ENCODE measurements at regions not wholly inside any gene's neighbourhood (a gene's known extent, or its start where the extent isn't known, plus 50 kb on each side); places are given as distances from the start of the nearest gene placed in this dataset.

GRCh38 chr1:208413006-208413405 lies 168.8 kb upstream of the PLXNA2 start:
- DNase-seq (ENCODE audit: low read depth) = no peak
- TF ChIP-seq, protein P1, sequence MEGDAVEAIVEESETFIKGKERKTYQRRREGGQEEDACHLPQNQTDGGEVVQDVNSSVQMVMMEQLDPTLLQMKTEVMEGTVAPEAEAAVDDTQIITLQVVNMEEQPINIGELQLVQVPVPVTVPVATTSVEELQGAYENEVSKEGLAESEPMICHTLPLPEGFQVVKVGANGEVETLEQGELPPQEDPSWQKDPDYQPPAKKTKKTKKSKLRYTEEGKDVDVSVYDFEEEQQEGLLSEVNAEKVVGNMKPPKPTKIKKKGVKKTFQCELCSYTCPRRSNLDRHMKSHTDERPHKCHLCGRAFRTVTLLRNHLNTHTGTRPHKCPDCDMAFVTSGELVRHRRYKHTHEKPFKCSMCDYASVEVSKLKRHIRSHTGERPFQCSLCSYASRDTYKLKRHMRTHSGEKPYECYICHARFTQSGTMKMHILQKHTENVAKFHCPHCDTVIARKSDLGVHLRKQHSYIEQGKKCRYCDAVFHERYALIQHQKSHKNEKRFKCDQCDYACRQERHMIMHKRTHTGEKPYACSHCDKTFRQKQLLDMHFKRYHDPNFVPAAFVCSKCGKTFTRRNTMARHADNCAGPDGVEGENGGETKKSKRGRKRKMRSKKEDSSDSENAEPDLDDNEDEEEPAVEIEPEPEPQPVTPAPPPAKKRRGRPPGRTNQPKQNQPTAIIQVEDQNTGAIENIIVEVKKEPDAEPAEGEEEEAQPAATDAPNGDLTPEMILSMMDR (IDR thresholded peaks at IDR 0.05; ENCODE audit: low read depth, low read length, missing control alignments) = no peak
- H3K4me3 ChIP-seq (ENCODE audit: low read depth, low read length) = no peak overlapping the region

DNA sequence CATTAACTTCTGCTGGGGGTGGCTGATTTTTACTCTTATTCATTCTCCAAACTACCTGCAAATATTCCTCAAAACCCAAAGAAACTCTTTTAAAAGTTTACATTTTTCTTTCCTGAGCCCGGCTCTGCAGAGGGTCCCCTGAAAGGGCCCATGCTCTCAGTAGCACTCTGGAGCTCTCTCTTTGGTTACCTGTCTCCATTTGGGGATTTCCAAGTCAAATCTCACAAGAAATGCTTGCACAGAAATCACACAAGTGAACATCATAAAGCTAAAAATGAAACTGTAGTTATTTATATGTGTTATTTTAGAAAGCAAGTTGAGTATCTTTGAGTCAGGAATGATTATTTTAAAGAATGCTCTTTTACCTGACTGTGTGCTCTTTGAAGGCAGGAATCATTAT lies 174.5 kb upstream of the PLXNA2 start:
- DNase-seq (ENCODE audit: low read depth) = no peak
- H3K4me3 ChIP-seq (ENCODE audit: low read depth, low read length) = no peak overlapping the region
- TF ChIP-seq, protein P1 (IDR thresholded peaks at IDR 0.05; ENCODE audit: low read depth, low read length, missing control alignments) = no peak

DNA sequence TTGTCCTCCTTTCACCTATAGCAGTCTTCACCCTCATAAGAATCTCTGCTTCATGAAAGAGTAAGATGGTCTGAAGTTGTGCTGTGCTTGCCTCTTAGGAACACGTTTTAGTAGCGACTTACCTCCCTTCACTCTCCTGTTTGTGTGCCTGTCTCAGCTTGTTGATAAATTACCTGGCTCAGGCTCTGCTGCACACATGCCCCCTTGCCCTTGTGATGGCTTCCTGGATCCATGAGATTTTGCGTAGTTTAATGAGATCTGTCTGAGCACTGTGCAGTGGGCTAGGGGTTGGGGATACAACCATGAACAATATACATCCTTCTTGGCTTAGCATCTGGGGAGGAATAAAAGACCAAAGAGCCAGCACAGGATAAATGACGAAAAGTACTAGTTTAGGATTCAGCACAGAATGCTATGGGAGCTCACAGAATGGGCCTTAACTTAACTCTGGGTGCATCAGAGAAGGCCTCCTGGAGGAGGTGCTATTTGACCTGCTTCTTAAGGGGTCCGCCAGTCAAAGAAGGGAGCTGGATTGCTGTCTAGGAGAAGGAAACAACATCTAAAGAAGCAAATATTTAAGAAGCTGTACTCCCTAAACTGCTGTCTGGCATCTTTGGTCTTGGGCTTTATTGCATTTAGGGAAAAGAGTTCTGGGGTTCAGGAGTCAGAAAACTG lies 175.7 kb upstream of the PLXNA2 start:
- H3K4me3 ChIP-seq (ENCODE audit: low read depth, low read length) = no peak overlapping the region
- DNase-seq (ENCODE audit: low read depth) = no peak
- TF ChIP-seq, protein P1 (IDR thresholded peaks at IDR 0.05; ENCODE audit: low read depth, low read length, missing control alignments) = no peak

DNA sequence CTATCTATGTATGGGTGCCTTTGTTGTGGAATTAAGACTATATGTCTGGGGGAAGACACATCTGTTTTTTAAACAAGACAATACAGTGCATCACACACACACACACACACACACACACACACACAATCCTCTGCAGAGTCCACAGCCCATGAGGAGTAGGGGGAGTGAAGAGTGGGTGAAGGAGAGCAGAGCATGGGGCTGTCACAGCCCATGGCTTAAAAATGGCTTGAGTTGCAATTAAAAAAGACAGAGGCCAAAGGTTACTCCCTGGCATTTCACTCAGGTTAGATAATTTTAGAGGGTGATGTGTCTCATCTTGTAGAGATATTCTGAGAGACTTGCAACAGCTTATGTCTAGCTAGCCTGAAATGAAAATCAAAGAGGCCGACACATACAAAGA lies 176.5 kb upstream of the PLXNA2 start:
- H3K4me3 ChIP-seq (ENCODE audit: low read depth, low read length) = no peak overlapping the region
- TF ChIP-seq, protein P1 (IDR thresholded peaks at IDR 0.05; ENCODE audit: low read depth, low read length, missing control alignments) = no peak
- no peak for DNase-seq (ENCODE audit: low read depth)

DNA sequence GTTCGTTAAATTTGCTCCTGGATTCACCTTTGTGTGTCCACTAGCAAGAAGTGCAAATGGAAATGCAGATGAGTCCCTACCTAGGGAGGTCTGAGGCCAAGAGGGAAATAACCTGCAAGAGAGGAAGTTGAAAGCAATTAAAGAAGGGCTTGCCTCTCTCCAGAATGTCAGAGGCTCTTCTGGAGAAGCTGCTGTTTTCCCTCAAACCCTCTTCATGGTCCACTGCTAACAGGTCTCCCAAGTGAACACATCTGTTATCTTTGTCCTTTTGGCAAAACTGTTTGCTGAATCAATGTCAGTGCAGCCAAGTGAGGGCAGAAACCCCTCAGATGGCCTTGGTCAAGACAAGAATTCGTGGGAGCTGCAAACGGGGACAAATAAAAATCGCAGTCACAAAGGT lies 177.3 kb upstream of the PLXNA2 start:
- TF ChIP-seq, protein P1 (IDR thresholded peaks at IDR 0.05; ENCODE audit: low read depth, low read length, missing control alignments) = no peak

GRCh38 chr1:208423526-208423925 lies 179.3 kb upstream of the PLXNA2 start:
- H3K4me3 ChIP-seq (ENCODE audit: low read depth, low read length) = no peak overlapping the region
- no peak for DNase-seq (ENCODE audit: low read depth)
- TF ChIP-seq, protein P1 (IDR thresholded peaks at IDR 0.05; ENCODE audit: low read depth, low read length, missing control alignments) = no peak

More for the DNA sequence above, 177.3 kb upstream of the PLXNA2 start:
- DNase-seq (ENCODE audit: low read depth) = no peak
- H3K4me3 ChIP-seq (ENCODE audit: low read depth, low read length) = no peak overlapping the region

DNA sequence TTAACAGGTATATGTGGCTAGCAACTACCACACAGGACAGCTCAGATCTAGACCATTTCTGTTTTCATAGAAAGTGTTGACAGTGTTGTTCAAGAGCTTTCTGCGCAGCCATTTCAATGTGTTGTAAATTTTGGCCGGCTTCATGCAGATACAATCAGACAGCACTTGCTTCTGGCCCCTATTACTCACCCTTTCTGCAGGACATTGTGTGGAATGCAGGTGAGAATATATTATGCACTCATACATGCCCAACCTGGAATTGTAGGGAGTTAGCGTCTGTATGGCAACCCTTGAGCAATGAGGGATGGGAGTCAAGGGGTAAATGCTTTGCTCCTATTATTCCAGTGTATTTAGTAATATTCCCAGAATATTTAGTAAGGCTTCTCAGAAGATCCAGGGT lies 180.9 kb upstream of the PLXNA2 start:
- TF ChIP-seq, protein P1 (IDR thresholded peaks at IDR 0.05; ENCODE audit: low read depth, low read length, missing control alignments) = no peak
- no peak for DNase-seq (ENCODE audit: low read depth)
- H3K4me3 ChIP-seq (ENCODE audit: low read depth, low read length) = no peak overlapping the region
